NCI-H1417 (cell line): ENCODE measurements at regions not wholly inside any gene's neighbourhood (a gene's known extent, or its start where the extent isn't known, plus 50 kb on each side); places are given as distances from the start of the nearest gene placed in this dataset.
"Not testable (repeated sequence)": the region's sequence is repeated elsewhere in the genome, so short reads cannot be mapped to it uniquely, and the experiment has no call there.

ENCODE experiments used
- DNase-seq, 3 experiments: peaks; one replicate each; lab custom pipeline; 2025; lab: John Stamatoyannopoulos, UW

DNA sequence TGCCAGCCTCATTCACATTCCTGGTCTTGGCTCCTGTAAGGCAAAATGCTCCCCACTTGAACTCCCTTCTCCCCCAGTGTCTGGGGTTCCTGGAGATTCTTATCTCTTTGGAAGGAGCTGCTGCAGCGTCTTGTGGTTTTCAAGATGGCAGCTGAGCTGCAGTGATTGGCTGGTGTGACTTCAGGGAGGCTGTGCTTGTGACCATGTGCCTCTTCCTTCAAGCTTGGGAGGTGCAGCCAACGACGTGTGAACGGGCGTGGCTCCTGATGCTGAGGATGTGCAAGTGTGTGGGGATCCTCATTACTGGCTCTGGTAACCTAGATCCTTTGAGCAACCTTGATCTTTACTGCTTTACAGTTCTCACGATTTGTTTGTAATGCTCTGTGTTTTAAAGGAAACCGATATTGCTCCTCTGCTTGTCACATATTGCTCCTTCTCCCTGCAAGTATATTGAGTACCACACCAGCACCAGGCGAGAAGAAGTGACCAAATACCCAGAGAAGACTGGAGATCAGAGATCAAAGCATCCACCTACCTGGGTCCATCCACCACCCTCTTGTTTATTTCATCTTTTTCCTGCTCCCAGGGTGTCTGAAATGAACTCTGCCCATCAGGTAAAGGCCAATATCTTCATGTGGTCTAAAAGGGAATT, 208.5 kb downstream of the FGF9 start:
- no peak for DNase-seq

DNA sequence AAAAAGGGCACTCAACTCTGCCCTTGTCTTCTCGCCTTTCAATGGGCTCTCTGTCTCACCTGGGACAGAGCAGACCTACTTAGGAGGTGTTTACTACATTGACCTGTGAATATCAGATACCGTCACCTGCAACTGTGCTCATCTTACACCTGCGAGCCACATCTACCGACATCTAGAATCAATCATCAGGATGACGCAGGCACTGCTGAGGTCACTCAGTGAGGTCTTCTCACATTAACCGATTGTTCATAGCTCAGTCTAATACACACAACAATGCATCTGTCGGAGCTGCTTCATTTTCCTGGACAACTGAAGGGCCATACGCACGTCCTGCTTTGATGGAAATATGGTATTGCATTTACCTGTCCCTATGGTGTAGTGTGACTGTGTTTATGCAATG, 211.9 kb downstream of the FGF9 start:
- DNase-seq: no peak

DNA sequence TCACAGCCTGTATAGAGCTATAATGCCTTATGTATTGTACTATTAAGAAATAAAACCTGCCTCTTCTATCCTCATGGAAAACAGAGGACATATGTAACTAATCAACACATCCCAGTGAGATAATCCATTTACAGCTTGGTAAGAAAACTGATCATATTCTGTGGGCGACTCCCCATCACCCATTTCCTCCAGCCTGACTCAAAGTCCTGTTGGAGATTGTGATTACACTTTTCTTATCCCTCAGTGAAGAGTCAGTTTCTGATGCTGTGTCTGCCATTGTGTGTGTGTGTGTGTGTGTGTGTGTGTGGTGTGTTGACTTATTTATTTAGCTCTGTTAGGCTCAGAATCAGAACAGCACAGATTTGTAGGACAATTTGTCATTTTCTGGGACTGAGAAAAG, 212.8 kb downstream of the FGF9 start:
- no peak for DNase-seq

DNA sequence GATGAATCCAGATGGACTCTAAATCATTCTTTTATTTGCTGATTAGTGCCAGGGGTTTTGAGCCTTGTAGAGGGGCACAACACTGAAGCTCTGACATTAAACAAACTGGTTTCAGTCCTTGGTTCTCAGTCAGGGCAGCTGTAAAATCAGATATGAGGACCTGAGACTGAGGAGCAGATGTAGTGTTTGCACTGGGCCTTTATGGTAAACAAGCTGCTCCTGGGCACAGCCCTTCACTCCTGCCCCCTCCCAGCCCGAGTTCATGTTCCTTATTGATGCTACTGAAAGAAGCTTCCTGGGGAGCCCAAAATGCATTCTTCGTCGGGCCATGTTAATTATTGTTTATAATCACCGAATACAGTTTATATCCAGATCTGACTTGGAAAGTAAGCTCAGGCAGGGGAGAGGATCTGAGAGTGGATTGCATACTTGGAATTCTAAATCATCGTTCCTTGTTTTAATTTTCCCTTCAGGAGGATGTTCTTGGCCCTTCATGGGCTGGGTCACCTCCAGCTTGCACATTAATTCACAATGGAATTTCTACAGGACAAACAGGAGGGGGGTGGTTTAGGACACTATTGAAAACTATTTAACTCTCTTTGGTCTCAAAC, 213.5 kb downstream of the FGF9 start:
- DNase-seq: no peak

DNA sequence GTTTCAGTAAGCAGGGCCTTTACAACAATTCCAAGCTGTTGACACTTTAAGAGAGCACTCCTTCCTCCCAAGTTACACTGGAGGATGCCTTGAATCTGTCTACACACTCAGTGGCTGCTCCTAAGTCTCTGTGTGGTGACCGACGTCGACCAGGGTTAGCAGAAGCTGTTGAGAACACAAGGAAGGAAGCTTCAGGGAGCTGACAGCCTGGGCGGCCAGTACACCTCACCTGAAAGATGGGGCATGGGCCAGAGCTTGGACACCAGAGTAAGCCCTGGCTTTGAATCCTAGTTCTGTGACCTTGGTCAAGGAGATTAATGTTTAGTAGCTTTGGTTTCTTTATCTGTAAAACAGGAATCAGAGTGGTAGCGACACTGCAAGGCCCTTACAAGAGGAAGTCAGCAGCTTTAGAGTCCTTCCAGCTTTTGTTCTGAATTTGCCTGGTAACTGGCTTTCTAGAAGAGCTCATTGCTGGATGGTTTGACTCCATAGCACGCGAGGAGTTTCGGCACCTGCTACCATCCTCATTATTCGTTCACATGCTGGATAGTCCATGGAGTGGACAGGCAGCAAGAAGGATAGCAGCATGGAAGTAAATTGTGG, 214.2 kb downstream of the FGF9 start:
- DNase-seq: no peak

GRCh38 chr13:21885714-21886224, 214.9 kb downstream of the FGF9 start:
- DNase-seq: no peak

DNA sequence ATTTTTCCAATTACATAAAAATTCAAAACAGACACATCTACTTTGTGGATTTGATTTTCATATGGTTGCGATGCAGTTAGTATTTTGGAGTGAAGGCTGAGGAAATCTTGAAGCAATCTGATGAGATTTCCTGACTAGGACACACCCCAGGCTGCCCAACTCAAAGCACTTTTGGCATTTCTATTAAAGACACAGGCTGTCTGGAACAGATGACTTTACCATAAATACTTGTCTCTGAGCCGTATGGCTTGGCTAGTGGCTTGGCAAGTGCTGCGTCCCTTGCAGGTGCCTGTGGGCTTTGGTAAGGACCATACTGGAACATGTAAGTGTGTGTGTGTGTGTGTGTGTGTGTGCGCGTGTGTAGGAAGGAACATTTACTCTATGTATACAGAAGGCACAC, 218.8 kb downstream of the FGF9 start:
- DNase-seq: no peak

DNA sequence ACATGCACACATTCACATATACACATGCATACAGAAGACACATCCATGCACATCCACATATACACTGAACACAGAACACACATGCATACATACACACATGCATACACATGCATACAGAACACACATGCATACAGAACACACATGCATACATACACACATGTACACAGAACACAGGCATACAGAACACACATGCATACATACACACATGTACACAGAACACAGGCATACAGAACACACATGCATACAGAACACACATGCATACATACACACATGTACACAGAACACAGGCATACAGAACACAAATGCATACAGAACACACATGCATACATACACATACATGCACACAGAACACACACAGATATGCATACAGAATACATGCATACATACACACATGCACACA, 219.3 kb downstream of the FGF9 start:
- not testable (repeated sequence) for DNase-seq

DNA sequence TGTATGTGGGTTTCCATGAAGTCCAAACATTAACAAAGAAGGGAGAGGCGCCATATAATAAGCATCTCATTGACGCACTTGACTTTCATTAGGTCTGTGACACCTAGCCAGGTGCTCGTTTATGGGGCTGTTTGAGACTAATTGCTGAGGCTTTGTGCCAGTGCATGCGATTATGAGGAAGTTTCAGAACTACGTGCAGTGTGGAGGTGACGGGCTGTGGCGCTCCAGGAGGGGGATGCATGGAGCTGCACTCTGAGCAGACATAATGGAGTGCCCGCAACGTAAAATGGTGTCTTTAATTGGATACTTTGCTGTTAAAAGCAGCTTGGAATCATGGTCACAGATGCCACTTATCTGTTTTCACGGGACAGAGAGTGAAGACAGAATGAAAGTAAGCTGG, 223.2 kb downstream of the FGF9 start:
- peak; percentile 4 to 59 (median 11) for DNase-seq

GRCh38 chr13:21894703-21895699, 224.1 kb downstream of the FGF9 start:
- DNase-seq: no peak

DNA sequence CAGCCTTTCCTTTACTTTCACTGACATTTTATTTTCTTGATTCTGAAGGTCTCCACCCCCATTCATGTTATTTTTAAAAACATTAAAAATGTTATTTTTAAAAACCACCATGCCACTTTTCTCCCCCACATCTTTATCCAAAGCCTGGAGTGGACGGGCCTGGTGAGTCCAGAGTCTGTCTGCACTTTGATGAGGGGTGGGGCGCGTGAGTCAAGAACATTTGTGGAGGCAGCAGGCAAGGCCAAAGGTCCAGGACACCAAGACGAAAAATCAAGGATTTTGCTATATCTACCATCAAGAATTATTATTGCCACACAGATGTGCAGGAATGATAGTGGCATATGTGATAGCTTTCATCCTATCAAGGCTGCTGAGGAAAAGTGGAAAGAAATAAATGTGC, 224.9 kb downstream of the FGF9 start:
- no peak for DNase-seq

GRCh38 chr13:21897161-21897560, 226.3 kb downstream of the FGF9 start:
- DNase-seq: no peak

DNA sequence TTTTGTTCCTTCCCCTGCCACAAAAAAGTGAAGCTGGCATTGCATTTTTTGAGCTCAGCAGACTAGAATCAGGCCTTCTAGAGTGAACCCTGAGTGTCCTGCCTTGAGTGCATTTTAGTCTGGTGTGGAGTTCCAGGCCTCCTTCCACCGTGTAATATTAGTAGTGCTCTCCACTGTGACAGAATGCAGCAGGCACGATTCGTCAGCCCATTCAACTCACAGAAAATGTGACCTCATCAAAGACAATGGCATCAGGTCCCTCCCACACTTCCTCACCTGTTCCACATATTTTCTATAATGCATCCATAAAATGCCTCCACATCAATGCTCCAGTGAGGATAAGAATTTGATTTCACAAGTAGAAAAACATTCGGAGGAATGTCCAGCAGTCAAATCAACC, 227.6 kb downstream of the FGF9 start:
- no peak for DNase-seq

- DNase-seq: no peak
These were observed 228.1 kb downstream of the FGF9 start for GRCh38 chr13:21898945-21899344.

DNA sequence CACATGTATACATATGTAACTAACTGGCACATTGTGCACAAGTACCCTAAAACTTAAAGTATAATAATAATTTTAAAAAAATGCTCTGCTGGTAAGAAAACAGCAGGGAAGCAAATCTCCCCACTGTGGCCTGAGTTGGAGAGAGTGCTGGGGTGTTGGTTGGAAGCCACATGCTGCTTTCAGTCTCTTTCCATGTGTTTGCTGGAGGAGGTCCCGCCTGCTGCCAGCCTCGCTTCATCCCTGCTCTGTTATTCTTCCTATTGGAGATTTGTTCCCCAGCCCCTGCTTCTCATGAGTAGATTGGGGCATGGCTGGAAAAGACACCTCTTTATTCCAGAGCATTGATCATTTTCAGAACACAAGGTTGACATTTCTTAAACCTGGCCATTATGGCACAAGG, 230.5 kb downstream of the FGF9 start:
- DNase-seq: no peak

GRCh38 chr13:21901811-21902708, 231.2 kb downstream of the FGF9 start:
- DNase-seq: no peak

DNA sequence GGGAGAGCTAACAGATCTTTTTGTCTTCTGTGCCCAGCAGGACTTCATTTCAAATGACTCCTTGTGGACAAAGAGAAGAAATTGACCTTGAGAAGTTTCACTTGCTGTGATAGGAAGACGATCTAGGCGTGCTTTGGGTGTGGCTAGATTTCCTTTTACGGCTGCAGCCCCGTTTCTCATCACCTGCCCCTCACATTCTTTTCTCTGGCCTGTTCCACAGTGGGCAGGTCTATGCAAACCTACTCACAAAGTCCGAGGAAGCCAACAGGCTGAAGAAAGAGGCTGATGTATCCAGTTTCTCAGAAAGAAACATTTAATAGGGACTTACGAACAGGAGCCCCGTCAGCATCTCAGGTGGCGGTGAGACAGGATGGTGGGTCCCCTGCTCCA, 231.8 kb downstream of the FGF9 start:
- no peak for DNase-seq

DNA sequence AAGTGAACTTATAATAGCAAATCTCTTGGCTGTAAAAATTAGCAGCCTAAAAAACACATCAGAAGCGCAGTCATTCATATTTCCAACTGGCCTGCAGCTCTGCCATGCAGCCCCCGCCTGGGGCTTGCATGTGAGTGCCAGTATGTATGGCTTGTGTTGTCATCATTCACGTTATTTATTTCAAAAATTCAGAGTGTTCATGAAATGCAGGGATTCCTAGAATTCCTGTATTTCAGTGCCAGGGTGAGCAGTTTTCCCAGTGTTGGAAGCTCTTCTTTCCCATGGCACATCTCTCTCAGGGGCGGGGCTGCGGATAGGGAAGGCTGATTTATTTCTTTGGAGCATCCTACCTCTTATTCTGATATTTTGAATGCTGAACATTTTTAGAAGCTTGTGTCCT, 234.6 kb downstream of the FGF9 start:
- no peak for DNase-seq

DNA sequence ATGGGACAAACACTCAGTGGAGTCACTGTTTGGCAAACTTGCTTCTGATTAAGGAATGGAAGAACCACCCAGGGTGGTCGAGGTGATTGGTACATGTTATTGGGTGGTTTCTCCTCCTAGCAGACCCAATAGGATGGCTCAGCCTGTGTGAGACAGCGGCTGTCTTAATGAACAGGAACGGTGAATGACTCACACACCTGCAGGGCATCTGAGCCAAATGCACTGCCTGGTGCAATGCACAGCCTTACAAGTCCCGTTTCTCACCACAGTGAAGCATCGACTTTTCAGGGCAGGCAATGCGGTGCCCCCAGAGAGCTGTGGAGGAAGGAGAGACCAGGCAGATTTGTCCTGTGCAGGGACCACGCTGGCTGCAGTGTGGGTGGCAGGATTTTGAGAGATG, 238.5 kb downstream of the FGF9 start:
- no peak for DNase-seq

- DNase-seq: no peak
These were observed 239.7 kb downstream of the FGF9 start for GRCh38 chr13:21910546-21910945.

DNA sequence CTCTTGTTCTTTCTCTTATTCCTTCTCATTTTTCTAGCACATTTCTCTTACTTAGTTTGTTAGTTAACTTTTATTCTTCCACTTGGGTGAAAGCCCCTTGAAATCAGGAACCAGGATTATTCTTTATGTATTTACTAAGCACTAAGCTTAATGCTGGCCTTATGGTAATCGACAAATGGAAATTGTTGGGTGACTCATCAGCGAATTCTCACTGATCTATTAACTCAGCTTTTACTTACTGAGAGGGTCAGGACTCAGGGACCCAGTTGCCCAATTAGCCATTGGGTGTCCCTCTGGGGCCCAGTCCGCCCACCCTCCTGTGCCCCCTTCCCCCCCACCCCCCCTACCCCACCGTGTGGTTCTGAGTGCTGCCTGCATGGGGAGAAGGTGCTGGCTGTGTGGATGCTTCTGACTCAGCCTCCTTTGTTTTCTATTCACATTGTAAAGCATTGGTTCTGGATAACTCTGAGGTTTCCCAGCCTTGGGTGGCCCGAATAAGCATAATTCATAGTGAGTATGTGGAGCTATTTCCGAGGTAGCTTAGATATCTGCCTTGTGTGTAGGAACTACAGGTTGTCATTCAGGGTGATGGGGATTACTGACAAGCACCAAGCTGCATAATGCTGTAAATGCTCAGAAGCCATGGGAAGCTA, 240.9 kb downstream of the FGF9 start:
- no peak for DNase-seq
